K562 (cell line): ENCODE measurements at regions not wholly inside any gene's neighbourhood (a gene's known extent, or its start where the extent isn't known, plus 50 kb on each side); places are given as distances from the start of the nearest gene placed in this dataset.
A peak's percentile ranks its signal among the peaks of the same experiment; 100 is the strongest.

Experiments used
- ATAC-seq: fragments of 200-7000 bp; cut with Tn5 transposase; 3 replicates; pipeline ENCODE4 v1.9.1; 2020; ENCODE audit warnings: moderate library complexity
- BruUV-seq: library from RNA; stranded (reverse); fragments of 400-500 nt; replicated peaks from 2 replicates; lab custom pipeline; 2021; lab: Mats Ljungman, UMichigan
- CTCF ChIA-PET: fragments of 300-600 bp; formaldehyde crosslinking; extraction: SDS; loops from one replicate; lab custom pipeline; 2021; ENCODE audit warnings: low intra/inter-chr PET ratio; lab: Yijun Ruan, JAX
- POLR2A ChIA-PET: fragments of 300-600, 350-650 bp; sonication (Branson Sonifier 250); formaldehyde crosslinking; extraction: SDS; loops from one replicate; lab custom pipeline; 2021; ENCODE audit warnings: antibody characterized with exemption, inconsistent platforms; lab: Yijun Ruan, JAX
- DNase-seq, 4 experiments: peaks; one replicate each; pipeline versions ENCODE4 v3.0.0 to v3.0.0-alpha.2; 2011 to 2018; ENCODE audit warnings: low spot score in 3 of 4, mixed read lengths in 3 of 4; ENCODE audit errors: extremely low read depth in 1 of 4
- FAIRE-seq: peaks from 2 replicates; lab custom pipeline; 2011; peaks lifted over from hg19 to GRCh38; lab: Jason Lieb, UNC
- H2AFZ ChIP-seq: 2 replicates; pipeline ENCODE4 v1.6.0; 2011; ENCODE audit warnings: low read depth, low read length, control low read depth, inconsistent platforms
- H3K27ac ChIP-seq: fragments of 200-600 bp; 3 replicates; pipeline ENCODE4 v1.8.0; 2011; ENCODE audit warnings: low read depth, mild to moderate bottlenecking, control low read depth, inconsistent platforms, low read length, moderate library complexity, mixed read lengths; ENCODE audit errors: extremely low read depth
- H3K27me3 ChIP-seq, 2 experiments: fragments of 300-600 bp in 1 of 2; 2 replicates in 1 of 2; 3 replicates in 1 of 2; pipeline versions ENCODE4 v1.6.0 to v1.8.0; 2011; ENCODE audit warnings: inconsistent platforms in 2 of 2, low read length in 2 of 2, mild to moderate bottlenecking in 1 of 2, mixed read lengths in 1 of 2, moderate library complexity in 1 of 2; ENCODE audit not compliant: control insufficient read depth in 2 of 2, insufficient read depth in 2 of 2
- H3K36me3 ChIP-seq: fragments of 300-600 bp; 3 replicates; pipeline ENCODE4 v1.8.0; 2011; ENCODE audit warnings: mild to moderate bottlenecking, low read length, inconsistent platforms; ENCODE audit not compliant: control insufficient read depth, insufficient read depth
- H3K4me1 ChIP-seq, 2 experiments: fragments of 200-600 bp in 1 of 2; replicated peaks in 1 of 2; 2 replicates in 1 of 2; 3 replicates in 1 of 2; pipeline versions ENCODE4 v1.5.1 to v1.8.0; 2011; ENCODE audit warnings: inconsistent platforms in 2 of 2, low read length in 2 of 2, mild to moderate bottlenecking in 1 of 2, mixed read lengths in 1 of 2, moderate library complexity in 1 of 2; ENCODE audit not compliant: control insufficient read depth in 2 of 2, insufficient read depth in 2 of 2
- H3K4me2 ChIP-seq: 2 replicates; pipeline ENCODE4 v1.6.1; 2011; ENCODE audit warnings: low read length, control low read depth, inconsistent platforms, mixed read lengths; ENCODE audit not compliant: insufficient read depth
- H3K4me3 ChIP-seq: fragments of 200-600 bp; sonication (generic), shearing (Covaris generic); 2 replicates; pipeline ENCODE4 v1.5.1; 2016; ENCODE audit warnings: control low read depth, inconsistent platforms
- H3K79me2 ChIP-seq: fragments of 200-600 bp; 3 replicates; pipeline ENCODE4 v1.8.0; 2011; ENCODE audit warnings: low read length, inconsistent platforms; ENCODE audit not compliant: control insufficient read depth, insufficient read depth
- H3K9ac ChIP-seq, 2 experiments: 2 replicates each; pipeline versions ENCODE4 v1.6.0 to v1.6.1; 2011; ENCODE audit warnings: low read depth in 2 of 2, low read length in 2 of 2, control low read depth in 1 of 2, inconsistent platforms in 1 of 2, mild to moderate bottlenecking in 1 of 2, mixed read lengths in 1 of 2; ENCODE audit not compliant: insufficient read depth in 1 of 2
- H3K9me1 ChIP-seq: one replicate; pipeline ENCODE4 v1.6.0; 2011; ENCODE audit warnings: inconsistent platforms, mild to moderate bottlenecking, low read length, moderate library complexity; ENCODE audit not compliant: control insufficient read depth, insufficient read depth
- H3K9me3 ChIP-seq: replicated peaks from 2 replicates; pipeline ENCODE4 v1.5.1; 2011; ENCODE audit warnings: low read depth, low read length, inconsistent platforms; ENCODE audit not compliant: control insufficient read depth, insufficient read depth
- H4K20me1 ChIP-seq: replicated peaks from 2 replicates; pipeline ENCODE4 v1.6.1; 2011; ENCODE audit warnings: low read length, inconsistent platforms, mixed read lengths; ENCODE audit not compliant: control insufficient read depth, insufficient read depth
- ATF6 ChIP-seq: sonication (generic); formaldehyde crosslinking; IDR thresholded peaks from 2 replicates; pipeline ENCODE4 v1.4.0; 2020; ENCODE audit warnings: mild to moderate bottlenecking, missing genetic modification reagents
- CBX2 ChIP-seq: fragments of 200-600 bp; sonication (generic); IDR thresholded peaks from one replicate; pipeline ENCODE4 v1.6.1; 2012; ENCODE audit warnings: mild to moderate bottlenecking, low read length, inconsistent platforms; ENCODE audit not compliant: insufficient read depth, poor library complexity, severe bottlenecking
- CGGBP1 ChIP-seq: fragments of 250-450 bp; sonication (Bioruptor Pico); IDR thresholded peaks from 2 replicates; pipeline ENCODE4 v1.9.0; 2021; ENCODE audit warnings: mild to moderate bottlenecking
- HMG20B ChIP-seq: fragments of 250-450 bp; sonication (Bioruptor Pico); IDR thresholded peaks from 2 replicates; pipeline ENCODE4 v1.5.0; 2021; ENCODE audit warnings: mild to moderate bottlenecking
- JUNB ChIP-seq: fragments of 450-650 bp; formaldehyde crosslinking; conservative IDR thresholded peaks from 2 replicates; pipeline ENCODE4 v1.4.0; 2020; ENCODE audit warnings: mild to moderate bottlenecking
- LCOR ChIP-seq: sonication (generic); formaldehyde crosslinking; IDR thresholded peaks from 2 replicates; pipeline ENCODE4 v1.8.0; 2022; ENCODE audit warnings: mild to moderate bottlenecking, missing genetic modification reagents
- MCM7 ChIP-seq, 2 experiments: fragments of 450-650 bp; IDR thresholded peaks; 2 replicates each; pipeline ENCODE4 v1.6.1; 2016 to 2018
- NBN ChIP-seq: fragments of 450-650 bp; IDR thresholded peaks from 2 replicates; pipeline ENCODE4 v1.6.1; 2016; ENCODE audit warnings: low read depth, mild to moderate bottlenecking
- NKRF ChIP-seq: fragments of 450-650 bp; IDR thresholded peaks from 2 replicates; pipeline ENCODE4 v1.6.1; 2016; ENCODE audit warnings: borderline replicate concordance
- RFX1 ChIP-seq: fragments of 450-650 bp; IDR thresholded peaks from 2 replicates; pipeline ENCODE4 v1.6.1; 2016; ENCODE audit warnings: mild to moderate bottlenecking, moderate library complexity
- TEAD2 ChIP-seq: fragments of 450-650 bp; IDR thresholded peaks from 2 replicates; pipeline ENCODE4 v1.6.1; 2016; ENCODE audit warnings: missing genetic modification characterization, control low read depth, missing compliant biosample characterization
- ZNF785 ChIP-seq: fragments of 250-450 bp; sonication (Bioruptor Pico); IDR thresholded peaks from 2 replicates; pipeline ENCODE4 v1.4.0; 2020; ENCODE audit warnings: mild to moderate bottlenecking
- WGBS: fragments of 100-300 bp; shearing (Covaris generic); methylation state at CpG from one replicate; pipeline ENCODE4 v1.1.6; 2016; ENCODE audit warnings: low coverage, mixed read lengths; ENCODE audit not compliant: insufficient coverage; ENCODE audit errors: missing lambda C conversion rate; 5-methylcytosine and 5-hydroxymethylcytosine counted together
- in situ Hi-C: fragments of 300-500 bp; cut with MboI; formaldehyde crosslinking; loops from 4 replicates; pipeline ENCODE4 v1.15.0; 2018; ENCODE audit warnings: inconsistent platforms, mixed read lengths
- intact Hi-C: fragments of 100-400 bp; cut with micrococcal nuclease; formaldehyde crosslinking; loops from 2 replicates; pipeline ENCODE4 v1.14.2; 2022

GRCh38 chr3:147960786-147961185 lies 551.6 kb downstream of the ZIC1 start:
- H2AFZ ChIP-seq = no peak overlapping the region

GRCh38 chr3:147962408-147963164 lies 553.4 kb downstream of the ZIC1 start:
- intact Hi-C loops = no loop called here
- no peak for ATAC-seq
- Histone ChIP-seq H2AFZ (no peak overlapping the region), H3K4me1 (no peaks in the 10 kb centered on the region), H3K9me3 (no peaks in the 10 kb centered on the region), H3K4me2 (no peak overlapping the region), H4K20me1 (no peaks in the 10 kb centered on the region), H3K79me2 (no peaks in the 10 kb centered on the region), H3K27ac (no peak overlapping the region), H3K36me3 (no peaks in the 10 kb centered on the region), H3K27me3 (no peaks in the 10 kb centered on the region), H3K4me3 (no peak overlapping the region), H3K9ac (no peak overlapping the region), H3K9me1 (no peaks in the 10 kb centered on the region)
- in situ Hi-C loops = no loop called here
- ChIA-PET CTCF (no interaction called here), POLR2A (no interaction called here)
- no peak for DNase-seq
- BruUV-seq = no TSS peak
- no peak for FAIRE-seq
- WGBS = 0% methylated on average over 5 of the region's 5 CpGs
- TF ChIP-seq TEAD2 (tag) = no peak
- TF ChIP-seq CGGBP1 (CRISPR knock-in tag) = no peak
- TF ChIP-seq NKRF = no peak
- no peak for TF ChIP-seq LCOR
- no peak for TF ChIP-seq ZNF785 (CRISPR knock-in tag)
- no peak for TF ChIP-seq MCM7 (IDR thresholded peaks at IDR 0.05)
- no peak for TF ChIP-seq ATF6
- no peak for TF ChIP-seq HMG20B (CRISPR knock-in tag)
- TF ChIP-seq NBN = no peak
- TF ChIP-seq JUNB (CRISPR knock-in tag) = no peak

More at GRCh38 chr3:147960786-147961185, 551.6 kb downstream of the ZIC1 start:
- FAIRE-seq = no peak
- intact Hi-C loops (no loop called here), in situ Hi-C loops (no loop called here)
- no peaks in the 10 kb centered on the region for H3K27me3 ChIP-seq
- no TSS peak for BruUV-seq
- H3K9me3 ChIP-seq = no peaks in the 10 kb centered on the region
- no peak overlapping the region for H3K9ac ChIP-seq
- no peak for DNase-seq
- no peak overlapping the region for H3K4me2 ChIP-seq
- CTCF ChIA-PET = no interaction called here
- no peak for ATAC-seq
- POLR2A ChIA-PET = no interaction called here
- H4K20me1 ChIP-seq = no peaks in the 10 kb centered on the region
- no peak for TF ChIP-seq CBX2
- peak; percentile 49 for TF ChIP-seq RFX1
- no peaks in the 10 kb centered on the region for H3K36me3 ChIP-seq
- H3K79me2 ChIP-seq = no peaks in the 10 kb centered on the region
- no peaks in the 10 kb centered on the region for H3K4me1 ChIP-seq
- WGBS = 0% methylated on average over 6 of the region's 6 CpGs
- no peak overlapping the region for H3K4me3 ChIP-seq
- H3K9me1 ChIP-seq = no peaks in the 10 kb centered on the region
- H3K27ac ChIP-seq = no peak overlapping the region
